ENCODE measurements at regions not wholly inside any gene's neighbourhood (a gene's known extent, or its start where the extent isn't known, plus 50 kb on each side); places are given as distances from the start of the nearest gene placed in this dataset.

GRCh38 chr1:213570487-213570886, 417.3 kb upstream of the PROX1 start:
- ATAC-seq (ENCODE audit: low read depth) (no peak), DNase-seq (no peak)
- no peak overlapping the region for H2AK5ac ChIP-seq (ENCODE audit: low read depth, low read length)
- H4K91ac ChIP-seq (ENCODE audit: insufficient read depth, low read depth, low read length) = no peak overlapping the region
- H3K27me3 ChIP-seq (ENCODE audit: control insufficient read depth, insufficient read depth, low read length) = no peaks in the 10 kb centered on the region
- ChIA-PET POLR2A (ENCODE audit: unreplicated experiment) (no interaction called here), CTCF (no interaction called here)
- H2AK9ac ChIP-seq (replicated peaks; ENCODE audit: low read depth, low read length, poor library complexity) = no peak overlapping the region
- H3K9me3 ChIP-seq (ENCODE audit: control insufficient read depth, insufficient read depth, low read length) = peaks cover 24% of the 10 kb centered on the region
- in situ Hi-C loops (cut with MboI; ENCODE audit: low sequenced_read_pairs) = no loop called here
- BruUV-seq (replicated peaks) = no TSS peak
- no peaks in the 10 kb centered on the region for H3K79me1 ChIP-seq (ENCODE audit: low read depth in 1 of 2, low read length in 2 of 2)
- no peak overlapping the region for H4K8ac ChIP-seq (ENCODE audit: low read depth in 2 of 2, low read length in 2 of 2)
- no peak overlapping the region for H4K5ac ChIP-seq (ENCODE audit: low read depth, low read length)
- no peak overlapping the region for H2AFZ ChIP-seq (replicated peaks; ENCODE audit: low read length, poor library complexity)
- no peak overlapping the region for H2BK5ac ChIP-seq (ENCODE audit: low read depth, low read length, poor library complexity, severe bottlenecking)
- no peak overlapping the region for H3K56ac ChIP-seq (ENCODE audit: extremely low read depth, insufficient read depth, low read length)
- H3K14ac ChIP-seq (replicated peaks; ENCODE audit: low read depth, low read length) = no peak overlapping the region
- TF ChIP-seq ELK1 (IDR thresholded peaks at IDR 0.05; ENCODE audit: borderline replicate concordance, low read depth, low read length) = no peak
- TF ChIP-seq NFE2L2 (IDR thresholded peaks at IDR 0.05; ENCODE audit: low read depth, low read length) = no peak
- TF ChIP-seq RFX5 (IDR thresholded peaks at IDR 0.05; ENCODE audit: low read depth, low read length) = no peak
- TF ChIP-seq SMC3 (IDR thresholded peaks at IDR 0.05; ENCODE audit: low read depth, low read length) = no peak
- TF ChIP-seq CHD1 (IDR thresholded peaks at IDR 0.05; ENCODE audit: low read depth, low read length) = no peak
- no peak for TF ChIP-seq RAD21 (IDR thresholded peaks at IDR 0.05; ENCODE audit: low read length)
- TF ChIP-seq MAZ (IDR thresholded peaks at IDR 0.05; ENCODE audit: borderline replicate concordance, low read depth, low read length) = no peak
- TF ChIP-seq FOS (IDR thresholded peaks at IDR 0.05; ENCODE audit: low read depth, low read length) = no peak
- TF ChIP-seq MAFK (IDR thresholded peaks at IDR 0.05; ENCODE audit: low read depth, low read length) = no peak
- TF ChIP-seq POLR2A (IDR thresholded peaks at IDR 0.05; ENCODE audit: low read depth, low read length) = no peak
- TF ChIP-seq RCOR1 (IDR thresholded peaks at IDR 0.05; ENCODE audit: insufficient replicate concordance, low read length) = no peak
- no peak for TF ChIP-seq MXI1 (IDR thresholded peaks at IDR 0.05; ENCODE audit: borderline replicate concordance, low read depth, low read length)
- no peak for TF ChIP-seq BHLHE40 (IDR thresholded peaks at IDR 0.05; ENCODE audit: low read depth, low read length)
- no peak for TF ChIP-seq CTCF (conservative IDR thresholded peaks at IDR 0.05; ENCODE audit: low read depth, low read length)
- TF ChIP-seq CEBPB (IDR thresholded peaks at IDR 0.05; ENCODE audit: low read depth, low read length) = no peak
- no peak for TF ChIP-seq USF2 (IDR thresholded peaks at IDR 0.05; ENCODE audit: low read depth, low read length)
- no peaks in the 10 kb centered on the region for H4K20me1 ChIP-seq (ENCODE audit: insufficient read depth, low read length)
- H3K9me1 ChIP-seq (ENCODE audit: insufficient read depth, low read length) = no peaks in the 10 kb centered on the region
- no peak overlapping the region for H3K18ac ChIP-seq (ENCODE audit: low read depth, low read length)
- H3K4me1 ChIP-seq (ENCODE audit: control insufficient read depth, insufficient read depth, low read length) = no peaks in the 10 kb centered on the region
- no peak overlapping the region for H3K4me2 ChIP-seq (ENCODE audit: low read depth, low read length)
- no CpG with 5 or more reads among the region's 2 CpGs for WGBS, 2 experiments (ENCODE audit: extremely low coverage in 2 of 2, insufficient read length in 1 of 2)
- intact Hi-C loops (cut with micrococcal nuclease) = no loop called here
- H3K36me3 ChIP-seq (ENCODE audit: control insufficient read depth, insufficient read depth, low read length) = no peaks in the 10 kb centered on the region
- no peak overlapping the region for H3K4me3 ChIP-seq (ENCODE audit: insufficient read depth, low read depth, low read length)
- dilution Hi-C loops (cut with HindIII; ENCODE audit: low sequenced_read_pairs, unreplicated experiment) = no loop called here
- no peak overlapping the region for H2BK20ac ChIP-seq (ENCODE audit: low read depth, low read length)
- H3K4ac ChIP-seq (ENCODE audit: low read depth, low read length) = no peak overlapping the region
- no peak overlapping the region for H3K23ac ChIP-seq (ENCODE audit: low read depth, low read length)
- no peak overlapping the region for H2BK15ac ChIP-seq (ENCODE audit: low read depth, low read length)
- H2BK120ac ChIP-seq (ENCODE audit: low read depth, low read length) = no peak overlapping the region
- H3K9ac ChIP-seq (ENCODE audit: low read depth, low read length) = no peak overlapping the region
- H3K27ac ChIP-seq (ENCODE audit: insufficient read depth, low read length) = no peak overlapping the region

Measured in IMR-90 (cell line).